ENCODE measurements at regions not wholly inside any gene's neighbourhood (a gene's known extent, or its start where the extent isn't known, plus 50 kb on each side); places are given as distances from the start of the nearest gene placed in this dataset.

- H2AFZ ChIP-seq (ENCODE audit: control insufficient read depth, low read depth, low read length), result no peak overlapping the region
- ChIA-PET SMC1A (ENCODE audit: uncharacterized antibody, unreplicated experiment) (no interaction called here), POLR2A (no interaction called here), CTCF (no interaction called here), RAD21 (ENCODE audit: unreplicated experiment) (no interaction called here)
- no peaks in the 10 kb centered on the region for H3K79me2 ChIP-seq (ENCODE audit: control insufficient read depth, insufficient read depth, low read length)
- in situ Hi-C loops (cut with MboI), result no loop called here
- no peak overlapping the region for H3K4me3 ChIP-seq
- 32% methylated on average over 15 of the region's 15 CpGs for WGBS (ENCODE audit: insufficient coverage, insufficient replicate concordance, low lambda C conversion rate, missing lambda C conversion rate)
- no peaks in the 10 kb centered on the region; a peak in 1 of 4 replicates for H3K36me3 ChIP-seq (ENCODE audit: control insufficient read depth in 2 of 2, insufficient read depth in 2 of 2, low read length in 1 of 2)
- DNase-seq (ENCODE audit: low read depth, low spot score) (no peak), FAIRE-seq (no peak), ATAC-seq (no peak)
- intact Hi-C loops (cut with micrococcal nuclease; ENCODE audit: unreplicated experiment), result no loop called here
- no peak overlapping the region for H3K27ac ChIP-seq (ENCODE audit: control insufficient read depth, insufficient read depth)
- no peaks in the 10 kb centered on the region for H3K27me3 ChIP-seq (replicated peaks in 1 of 2; ENCODE audit: control insufficient read depth in 2 of 2, insufficient read depth in 2 of 2, low read length in 1 of 2)
- H3K9ac ChIP-seq (ENCODE audit: control insufficient read depth, insufficient read depth, low read length), result no peak overlapping the region
- no TSS peak for BruUV-seq (replicated peaks)
- no peak for TF ChIP-seq RFX5 (IDR thresholded peaks at IDR 0.05; ENCODE audit: low read depth, low read length)
- no peak for TF ChIP-seq ZNF622 (IDR thresholded peaks at IDR 0.05)
- no peak for TF ChIP-seq CBFB (IDR thresholded peaks at IDR 0.05; ENCODE audit: low read depth)
- no peak for TF ChIP-seq RELB (IDR thresholded peaks at IDR 0.05; ENCODE audit: low read depth)
- TF ChIP-seq JUNB (IDR thresholded peaks at IDR 0.05), result no peak
- no peak for TF ChIP-seq NR2C2 (IDR thresholded peaks at IDR 0.05; ENCODE audit: borderline replicate concordance, control insufficient read depth, insufficient read length, low read depth)
- no peak for TF ChIP-seq FOXM1 (IDR thresholded peaks at IDR 0.05; ENCODE audit: low read depth, low read length)
- no peak for TF ChIP-seq PRDM15 (CRISPR knock-in tag; IDR thresholded peaks at IDR 0.05)
- TF ChIP-seq PAX8 (IDR thresholded peaks at IDR 0.05), result no peak
- no peak for TF ChIP-seq MAX (IDR thresholded peaks at IDR 0.05; ENCODE audit: low read depth, low read length)
- TF ChIP-seq ZZZ3 (IDR thresholded peaks at IDR 0.05; ENCODE audit: control insufficient read depth, insufficient read length, low read depth), result no peak
- H3K4me2 ChIP-seq (ENCODE audit: control insufficient read depth, insufficient read depth), result no peak overlapping the region
- H4K20me1 ChIP-seq (ENCODE audit: control insufficient read depth, insufficient read depth), result no peaks in the 10 kb centered on the region
- H3K4me1 ChIP-seq (ENCODE audit: control insufficient read depth, insufficient read depth, low read length), result no peaks in the 10 kb centered on the region
- no peaks in the 10 kb centered on the region for H3K9me3 ChIP-seq (replicated peaks; ENCODE audit: control insufficient read depth, insufficient read depth, low read length)
Measured at GRCh38 chr2:2849464-2850217, 518.6 kb upstream of the MYT1L start.

Measured in GM12878 (cell line).